HCT116 (cell line): ENCODE measurements at regions not wholly inside any gene's neighbourhood (a gene's known extent, or its start where the extent isn't known, plus 50 kb on each side); places are given as distances from the start of the nearest gene placed in this dataset.
A peak's percentile ranks its signal among the peaks of the same experiment; 100 is the strongest.

Experiments
- ATAC-seq: fragments of 200-7000 bp; cut with Tn5 transposase; 2 replicates; pipeline ENCODE4 v1.9.1; 2020; ENCODE audit warnings: mild to moderate bottlenecking, moderate library complexity
- BruUV-seq: library from RNA; stranded (reverse); fragments of 400-500 nt; replicated peaks from 2 replicates; lab custom pipeline; 2021; lab: Mats Ljungman, UMichigan
- CTCF ChIA-PET: fragments of 300-600 bp; sonication (Branson Sonifier 250); formaldehyde crosslinking; loops from one replicate; lab custom pipeline; 2021; ENCODE audit warnings: antibody characterized with exemption; lab: Charles Lee
- POLR2A ChIA-PET: fragments of 300-600, 350-600 bp; sonication (Branson Sonifier 250); formaldehyde crosslinking; loops from one replicate; lab custom pipeline; 2021; ENCODE audit warnings: antibody characterized with exemption; lab: Charles Lee
- RAD21 ChIA-PET, 2 experiments: fragments of 300-600 bp; sonication (Branson Sonifier 250); formaldehyde crosslinking; loops; one replicate each; lab custom pipeline; 2023; ENCODE audit warnings: low total read pairs in 2 of 2; ENCODE audit not compliant: uncharacterized antibody in 2 of 2, unreplicated experiment in 2 of 2, low non-redundant PET in 1 of 2; lab: Charles Lee
- DNase-seq: peaks from one replicate; pipeline ENCODE4 v3.0.0-alpha.2; 2010; ENCODE audit warnings: low read depth, low spot score
- H2AFZ ChIP-seq: fragments of 200-600 bp; shearing (Covaris generic), sonication (generic); 2 replicates; pipeline ENCODE4 v1.6.1; 2017; ENCODE audit warnings: low read depth, mixed run types, mixed read lengths, antibody characterized with exemption, low read length; ENCODE audit not compliant: poor library complexity, severe bottlenecking
- H3K27ac ChIP-seq: 2 replicates; pipeline ENCODE4 v1.5.1; 2012; ENCODE audit warnings: low read depth, low read length
- H3K27me3 ChIP-seq: fragments of 200-600 bp; sonication (generic); 2 replicates; pipeline ENCODE4 v1.6.1; 2016; ENCODE audit warnings: mixed run types, low read length, mixed read lengths; ENCODE audit not compliant: insufficient read depth
- H3K36me3 ChIP-seq, 2 experiments: fragments of 200-500 bp in 1 of 2; fragments of 200-600 bp in 1 of 2; sonication (Bioruptor generic) in 1 of 2; sonication (generic) in 1 of 2; 2 replicates each; pipeline versions ENCODE4 v1.5.1 to v1.6.1; 2014 to 2016; ENCODE audit warnings: low read length in 2 of 2, inconsistent platforms in 1 of 2, mixed read lengths in 1 of 2, mixed run types in 1 of 2; ENCODE audit not compliant: insufficient read depth in 2 of 2, control insufficient read depth in 1 of 2
- H3K4me1 ChIP-seq, 2 experiments: fragments of 200-600 bp in 1 of 2; sonication (generic) in 1 of 2; 2 replicates each; pipeline versions ENCODE4 v1.5.1 to v1.6.1; 2012 to 2017; ENCODE audit warnings: low read length in 2 of 2, inconsistent platforms in 1 of 2, mild to moderate bottlenecking in 1 of 2, mixed read lengths in 1 of 2, mixed run types in 1 of 2, moderate library complexity in 1 of 2; ENCODE audit not compliant: insufficient read depth in 2 of 2, control insufficient read depth in 1 of 2
- H3K4me2 ChIP-seq: fragments of 200-600 bp; sonication (generic); 2 replicates; pipeline ENCODE4 v1.6.1; 2017; ENCODE audit warnings: mixed run types, low read length, mixed read lengths
- H3K4me3 ChIP-seq, 2 experiments: fragments of 200-600 bp in 1 of 2; sonication (generic) in 1 of 2; replicated peaks in 1 of 2; 2 replicates each; pipeline ENCODE4 v1.5.1; 2011 to 2016; ENCODE audit warnings: low read length in 2 of 2, control low read depth in 1 of 2, low read depth in 1 of 2, mild to moderate bottlenecking in 1 of 2, mixed read lengths in 1 of 2, mixed run types in 1 of 2
- H3K79me2 ChIP-seq: fragments of 200-600 bp; sonication (generic); 2 replicates; pipeline ENCODE4 v1.6.1; 2017; ENCODE audit warnings: mild to moderate bottlenecking, mixed run types, low read length, moderate library complexity, mixed read lengths; ENCODE audit not compliant: insufficient read depth
- H3K9ac ChIP-seq: fragments of 200-600 bp; sonication (generic); 2 replicates; pipeline ENCODE4 v1.6.1; 2016; ENCODE audit warnings: low read length, mixed read lengths
- H3K9me2 ChIP-seq: fragments of 200-600 bp; sonication (generic), shearing (Covaris generic); 2 replicates; pipeline ENCODE4 v1.6.1; 2017; ENCODE audit warnings: mixed run types, mild to moderate bottlenecking, moderate library complexity; ENCODE audit not compliant: insufficient read depth
- H3K9me3 ChIP-seq, 2 experiments: fragments of 200-500 bp in 1 of 2; fragments of 200-600 bp in 1 of 2; sonication (Bioruptor generic) in 1 of 2; sonication (generic) in 1 of 2; 2 replicates each; pipeline ENCODE4 v1.6.1; 2014 to 2017; ENCODE audit warnings: low read length in 2 of 2, mixed read lengths in 2 of 2, inconsistent platforms in 1 of 2, low read depth in 1 of 2, mild to moderate bottlenecking in 1 of 2, mixed run types in 1 of 2, moderate library complexity in 1 of 2; ENCODE audit not compliant: control insufficient read depth in 1 of 2, insufficient read depth in 1 of 2
- H4K20me1 ChIP-seq: fragments of 200-600 bp; sonication (generic), shearing (Covaris generic); 2 replicates; pipeline ENCODE4 v1.6.1; 2017; ENCODE audit warnings: mixed run types, mild to moderate bottlenecking, moderate library complexity; ENCODE audit not compliant: insufficient read depth
- CEBPB ChIP-seq: IDR thresholded peaks from 2 replicates; pipeline ENCODE4 v1.6.1; 2012; ENCODE audit warnings: low read depth
- EGR1 ChIP-seq: IDR thresholded peaks from 2 replicates; pipeline ENCODE4 v1.6.1; 2012; ENCODE audit warnings: low read depth
- ELF1 ChIP-seq: IDR thresholded peaks from 2 replicates; pipeline ENCODE4 v1.6.1; 2012; ENCODE audit warnings: low read depth, borderline replicate concordance
- POLR2AphosphoS5 ChIP-seq: IDR thresholded peaks from 2 replicates; pipeline ENCODE4 v1.6.1; 2011; ENCODE audit warnings: mild to moderate bottlenecking, low read depth, low read length, moderate library complexity
- RAD21 ChIP-seq: IDR thresholded peaks from 2 replicates; pipeline ENCODE4 v1.6.1; 2012; ENCODE audit warnings: low read depth, mild to moderate bottlenecking
- SIN3A ChIP-seq: IDR thresholded peaks from 2 replicates; pipeline ENCODE4 v1.6.1; 2012; ENCODE audit warnings: low read depth
- SRF ChIP-seq: IDR thresholded peaks from 2 replicates; pipeline ENCODE4 v1.6.1; 2012; ENCODE audit warnings: low read depth
- TCF7L2 ChIP-seq: IDR thresholded peaks from 2 replicates; pipeline ENCODE4 v1.7.0; 2011; ENCODE audit warnings: borderline replicate concordance, inconsistent platforms; ENCODE audit not compliant: insufficient read depth, insufficient read length; ENCODE audit errors: extremely low read depth
- ZFX ChIP-seq: fragments of 450-650 bp; IDR thresholded peaks from 2 replicates; pipeline ENCODE4 v1.6.1; 2017
- intact Hi-C: fragments of 100-400 bp; cut with micrococcal nuclease; formaldehyde crosslinking; loops from 2 replicates; pipeline ENCODE4 v1.10.0; 2022
- TF ChIP-seq, protein P1 (sequence below): IDR thresholded peaks from 2 replicates; pipeline ENCODE4 v1.6.1; 2011; ENCODE audit warnings: mild to moderate bottlenecking, low read length, moderate library complexity; ENCODE audit not compliant: insufficient replicate concordance; ENCODE audit errors: extremely low read depth
- TF ChIP-seq, protein P2 (sequence below): IDR thresholded peaks from 2 replicates; pipeline ENCODE4 v1.6.1; 2012
- TF ChIP-seq, protein P3 (sequence below): IDR thresholded peaks from 2 replicates; pipeline ENCODE4 v1.6.1; 2012
- TF ChIP-seq, protein P4 (sequence below): IDR thresholded peaks from 2 replicates; pipeline ENCODE4 v1.6.1; 2012; ENCODE audit warnings: low read depth

DNA sequence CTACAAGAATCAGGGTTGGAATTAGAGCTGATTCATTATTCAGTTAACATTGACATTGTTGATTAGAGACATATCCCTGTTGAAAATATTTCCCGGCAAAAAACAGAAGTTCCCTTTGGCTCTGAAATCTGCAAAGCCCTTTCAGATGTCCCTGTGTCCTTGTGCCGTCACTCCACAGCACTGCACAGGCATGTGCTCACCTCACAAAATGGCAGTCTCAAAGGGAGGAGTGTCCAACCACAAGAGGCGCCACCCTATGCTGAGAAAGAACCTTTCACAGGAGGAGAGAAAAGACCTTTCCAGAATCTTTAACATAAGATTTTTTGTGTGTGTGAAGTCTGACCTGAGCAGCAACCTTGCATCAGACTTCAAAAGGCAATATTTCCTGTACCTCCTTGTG lies 112.8 kb upstream of the PRSS3 start:
- H3K4me3 ChIP-seq, result no peak overlapping the region
- no peaks in the 10 kb centered on the region for H4K20me1 ChIP-seq
- H3K27ac ChIP-seq, result no peak overlapping the region
- H3K79me2 ChIP-seq, result no peaks in the 10 kb centered on the region
- ATAC-seq, result no peak; the same call in 1 of the 2 replicates
- peak overlapping the region; percentile 75 for H2AFZ ChIP-seq
- intact Hi-C loops, result no loop called here
- TF ChIP-seq, protein P1, sequence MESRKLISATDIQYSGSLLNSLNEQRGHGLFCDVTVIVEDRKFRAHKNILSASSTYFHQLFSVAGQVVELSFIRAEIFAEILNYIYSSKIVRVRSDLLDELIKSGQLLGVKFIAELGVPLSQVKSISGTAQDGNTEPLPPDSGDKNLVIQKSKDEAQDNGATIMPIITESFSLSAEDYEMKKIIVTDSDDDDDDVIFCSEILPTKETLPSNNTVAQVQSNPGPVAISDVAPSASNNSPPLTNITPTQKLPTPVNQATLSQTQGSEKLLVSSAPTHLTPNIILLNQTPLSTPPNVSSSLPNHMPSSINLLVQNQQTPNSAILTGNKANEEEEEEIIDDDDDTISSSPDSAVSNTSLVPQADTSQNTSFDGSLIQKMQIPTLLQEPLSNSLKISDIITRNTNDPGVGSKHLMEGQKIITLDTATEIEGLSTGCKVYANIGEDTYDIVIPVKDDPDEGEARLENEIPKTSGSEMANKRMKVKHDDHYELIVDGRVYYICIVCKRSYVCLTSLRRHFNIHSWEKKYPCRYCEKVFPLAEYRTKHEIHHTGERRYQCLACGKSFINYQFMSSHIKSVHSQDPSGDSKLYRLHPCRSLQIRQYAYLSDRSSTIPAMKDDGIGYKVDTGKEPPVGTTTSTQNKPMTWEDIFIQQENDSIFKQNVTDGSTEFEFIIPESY, result no peak
- no peak for TF ChIP-seq SRF
- TF ChIP-seq, all 23 proteins: peak for 0
- Histone ChIP-seq H3K4me2 (no peak overlapping the region), H3K27me3 (no peaks in the 10 kb centered on the region), H3K9me2 (no peaks in the 10 kb centered on the region), H3K9me3 (no peaks in the 10 kb centered on the region), H3K36me3 (no peaks in the 10 kb centered on the region), H3K9ac (no peak overlapping the region), H3K4me1 (no peaks in the 10 kb centered on the region)
- RAD21 ChIA-PET, result no interaction called here
- CTCF ChIA-PET, result no interaction called here
- no TSS peak for BruUV-seq
- POLR2A ChIA-PET, result no interaction called here
- no peak for DNase-seq

DNA sequence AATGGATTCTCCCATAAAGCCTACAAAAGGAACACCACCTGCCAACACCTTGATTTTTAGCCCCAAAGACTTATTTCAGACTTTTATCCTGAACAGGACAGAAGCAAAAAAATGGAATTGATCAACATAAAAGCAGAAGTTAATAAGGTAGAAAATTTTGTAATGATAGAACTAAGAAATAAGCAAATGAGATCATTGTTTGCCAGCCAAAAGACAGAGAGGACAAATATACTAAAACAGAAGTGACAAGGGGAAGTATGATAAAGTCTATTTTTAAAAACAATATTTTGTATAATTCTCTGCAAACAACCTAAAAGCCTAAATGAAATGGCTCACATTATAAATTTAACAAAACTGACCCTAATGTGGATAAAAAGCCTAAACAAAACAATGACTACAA lies 110.5 kb upstream of the PRSS3 start:
- DNase-seq, result no peak
- no peaks in the 10 kb centered on the region for H3K27me3 ChIP-seq
- no TSS peak for BruUV-seq
- H4K20me1 ChIP-seq, result no peaks in the 10 kb centered on the region
- no peaks in the 10 kb centered on the region for H3K36me3 ChIP-seq
- no peak for TF ChIP-seq TCF7L2
- TF ChIP-seq, protein P2, sequence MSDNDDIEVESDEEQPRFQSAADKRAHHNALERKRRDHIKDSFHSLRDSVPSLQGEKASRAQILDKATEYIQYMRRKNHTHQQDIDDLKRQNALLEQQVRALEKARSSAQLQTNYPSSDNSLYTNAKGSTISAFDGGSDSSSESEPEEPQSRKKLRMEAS, result no peak
- TF ChIP-seq EGR1, result no peak
- TF ChIP-seq POLR2AphosphoS5, result no peak
- TF ChIP-seq, protein P3, sequence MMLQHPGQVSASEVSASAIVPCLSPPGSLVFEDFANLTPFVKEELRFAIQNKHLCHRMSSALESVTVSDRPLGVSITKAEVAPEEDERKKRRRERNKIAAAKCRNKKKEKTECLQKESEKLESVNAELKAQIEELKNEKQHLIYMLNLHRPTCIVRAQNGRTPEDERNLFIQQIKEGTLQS, result no peak
- no peak for TF ChIP-seq ZFX
- no peak for TF ChIP-seq ELF1
- TF ChIP-seq RAD21, result no peak
- no peak for TF ChIP-seq SIN3A
- TF ChIP-seq CEBPB, result no peak
- TF ChIP-seq, protein P4, sequence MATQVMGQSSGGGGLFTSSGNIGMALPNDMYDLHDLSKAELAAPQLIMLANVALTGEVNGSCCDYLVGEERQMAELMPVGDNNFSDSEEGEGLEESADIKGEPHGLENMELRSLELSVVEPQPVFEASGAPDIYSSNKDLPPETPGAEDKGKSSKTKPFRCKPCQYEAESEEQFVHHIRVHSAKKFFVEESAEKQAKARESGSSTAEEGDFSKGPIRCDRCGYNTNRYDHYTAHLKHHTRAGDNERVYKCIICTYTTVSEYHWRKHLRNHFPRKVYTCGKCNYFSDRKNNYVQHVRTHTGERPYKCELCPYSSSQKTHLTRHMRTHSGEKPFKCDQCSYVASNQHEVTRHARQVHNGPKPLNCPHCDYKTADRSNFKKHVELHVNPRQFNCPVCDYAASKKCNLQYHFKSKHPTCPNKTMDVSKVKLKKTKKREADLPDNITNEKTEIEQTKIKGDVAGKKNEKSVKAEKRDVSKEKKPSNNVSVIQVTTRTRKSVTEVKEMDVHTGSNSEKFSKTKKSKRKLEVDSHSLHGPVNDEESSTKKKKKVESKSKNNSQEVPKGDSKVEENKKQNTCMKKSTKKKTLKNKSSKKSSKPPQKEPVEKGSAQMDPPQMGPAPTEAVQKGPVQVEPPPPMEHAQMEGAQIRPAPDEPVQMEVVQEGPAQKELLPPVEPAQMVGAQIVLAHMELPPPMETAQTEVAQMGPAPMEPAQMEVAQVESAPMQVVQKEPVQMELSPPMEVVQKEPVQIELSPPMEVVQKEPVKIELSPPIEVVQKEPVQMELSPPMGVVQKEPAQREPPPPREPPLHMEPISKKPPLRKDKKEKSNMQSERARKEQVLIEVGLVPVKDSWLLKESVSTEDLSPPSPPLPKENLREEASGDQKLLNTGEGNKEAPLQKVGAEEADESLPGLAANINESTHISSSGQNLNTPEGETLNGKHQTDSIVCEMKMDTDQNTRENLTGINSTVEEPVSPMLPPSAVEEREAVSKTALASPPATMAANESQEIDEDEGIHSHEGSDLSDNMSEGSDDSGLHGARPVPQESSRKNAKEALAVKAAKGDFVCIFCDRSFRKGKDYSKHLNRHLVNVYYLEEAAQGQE, result no peak
- H3K4me3 ChIP-seq, result no peak overlapping the region
- H3K27ac ChIP-seq, result no peak overlapping the region
- no peak overlapping the region for H3K4me2 ChIP-seq
- H3K9me3 ChIP-seq, result no peaks in the 10 kb centered on the region
- no peak for ATAC-seq
- H3K79me2 ChIP-seq, result no peaks in the 10 kb centered on the region
- H3K9me2 ChIP-seq, result no peaks in the 10 kb centered on the region
- intact Hi-C loops, result no loop called here
- ChIA-PET RAD21 (no interaction called here), CTCF (no interaction called here), POLR2A (no interaction called here)
- no peak overlapping the region for H3K9ac ChIP-seq
- no peaks in the 10 kb centered on the region for H3K4me1 ChIP-seq
- no peak overlapping the region for H2AFZ ChIP-seq
